Adrenal gland (tissue), 9 donors: ENCODE measurements at regions not wholly inside any gene's neighbourhood (a gene's known extent, or its start where the extent isn't known, plus 50 kb on each side); places are given as distances from the start of the nearest gene placed in this dataset.

Experiments used
- DNase-seq, 7 donors: peaks; one replicate each; pipeline ENCODE4 v3.0.0-alpha.2; 2019 to 2020
- H3K27ac ChIP-seq, 5 donors: fragments of 200-600 bp; sonication (generic) in 4 of 5; 1 replicate in 3 of 5; 2 replicates in 2 of 5; pipeline versions ENCODE4 v1.5.1 to v1.8.0; 2016 to 2020; ENCODE audit warnings: mild to moderate bottlenecking in 1 of 5
- H3K27me3 ChIP-seq: fragments of 200-600 bp; 2 replicates; pipeline ENCODE4 v1.8.0; 2021
- H3K36me3 ChIP-seq, 2 donors: fragments of 200-600 bp; replicated peaks in 1 of 2; 1 replicate in 1 of 2; 2 replicates in 1 of 2; pipeline versions ENCODE4 v1.5.1 to v1.8.0; 2018 to 2022
- H3K4me1 ChIP-seq, 2 donors: fragments of 200-600 bp; replicated peaks in 1 of 2; 1 replicate in 1 of 2; 2 replicates in 1 of 2; pipeline versions ENCODE4 v1.5.1 to v1.8.0; 2018 to 2021
- H3K4me3 ChIP-seq, 4 donors: fragments of 200-600 bp; sonication (generic) in 3 of 4; one replicate each; pipeline ENCODE4 v1.5.1; 2016 to 2018
- H3K9me3 ChIP-seq, 3 donors: fragments of 200-600 bp; sonication (generic) in 1 of 3; replicated peaks in 1 of 3; 1 replicate in 2 of 3; 2 replicates in 1 of 3; pipeline versions ENCODE4 v1.5.1 to v1.8.0; 2016 to 2021
- POLR2A ChIP-seq, 2 donors: fragments of 450-650 bp; IDR thresholded peaks; one replicate each; pipeline ENCODE4 v1.6.1; 2017; ENCODE audit warnings: antibody characterized with exemption in 2 of 2, mild to moderate bottlenecking in 2 of 2, moderate library complexity in 1 of 2
- WGBS, 4 donors: extraction: QIAGEN DNeasy Blood & Tissue Kit in 2 of 4; methylation state at CpG; one replicate each; pipeline versions ENCODE4 v1.1.5 to v1.1.7; 2013 to 2017; 5-methylcytosine and 5-hydroxymethylcytosine counted together
- intact Hi-C, 2 donors: fragments of 100-400 bp; cut with DNase I; formaldehyde crosslinking; loops; one replicate each; pipeline versions ENCODE4 v1.14.1 to v1.15.0; 2022 to 2023
- TF ChIP-seq, protein P1 (sequence below), 6 experiments: fragments of 450-650 bp in 4 of 6; fragments of 200-600 bp in 2 of 6; sonication (generic) in 1 of 6; IDR thresholded peaks; 1 replicate in 5 of 6; 2 replicates in 1 of 6; pipeline versions ENCODE4 v1.5.1 to v1.8.0; 2016 to 2021; ENCODE audit warnings: antibody characterized with exemption in 6 of 6, mild to moderate bottlenecking in 2 of 6, moderate library complexity in 1 of 6
- donor health status: healthy with polysubstance abuse.
- donor health status: Bipolar disorder and iron deficiency.
- donor health status: DM: yes; HTN: yes; CAD: no.
- donor health status: DM: no; HTN: no; CAD: no.
- donor health status: DM: no; HTN: no; CAD: no.

DNA sequence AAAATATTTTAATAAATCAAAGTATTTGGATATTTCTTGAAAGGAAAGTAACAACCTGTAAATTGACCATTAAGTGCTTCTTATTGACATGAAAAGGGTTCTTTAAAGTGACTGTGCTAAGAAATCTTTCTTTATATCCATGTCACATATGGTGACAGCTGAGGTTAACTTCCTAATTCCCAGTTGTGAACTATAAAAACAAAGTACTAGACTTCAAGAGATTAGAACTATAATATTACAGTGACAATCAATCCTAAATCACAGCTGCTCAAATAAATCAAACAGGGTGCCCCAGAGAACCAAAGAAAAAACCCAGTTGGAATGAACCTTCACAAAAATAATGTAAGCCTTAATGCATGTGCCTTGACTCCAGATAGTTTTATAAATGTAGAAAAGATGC lies 332.6 kb upstream of the PDE4D start:
- Histone ChIP-seq H3K4me1 (no peaks in the 10 kb centered on the region), H3K36me3 (no peaks in the 10 kb centered on the region), H3K4me3 (no peak overlapping the region), H3K27me3 (no peaks in the 10 kb centered on the region), H3K27ac (no peak overlapping the region), H3K9me3 (no peaks in the 10 kb centered on the region)
- TF ChIP-seq POLR2A (IDR thresholded peaks at IDR 0.05), result no peak
- TF ChIP-seq, protein P1, sequence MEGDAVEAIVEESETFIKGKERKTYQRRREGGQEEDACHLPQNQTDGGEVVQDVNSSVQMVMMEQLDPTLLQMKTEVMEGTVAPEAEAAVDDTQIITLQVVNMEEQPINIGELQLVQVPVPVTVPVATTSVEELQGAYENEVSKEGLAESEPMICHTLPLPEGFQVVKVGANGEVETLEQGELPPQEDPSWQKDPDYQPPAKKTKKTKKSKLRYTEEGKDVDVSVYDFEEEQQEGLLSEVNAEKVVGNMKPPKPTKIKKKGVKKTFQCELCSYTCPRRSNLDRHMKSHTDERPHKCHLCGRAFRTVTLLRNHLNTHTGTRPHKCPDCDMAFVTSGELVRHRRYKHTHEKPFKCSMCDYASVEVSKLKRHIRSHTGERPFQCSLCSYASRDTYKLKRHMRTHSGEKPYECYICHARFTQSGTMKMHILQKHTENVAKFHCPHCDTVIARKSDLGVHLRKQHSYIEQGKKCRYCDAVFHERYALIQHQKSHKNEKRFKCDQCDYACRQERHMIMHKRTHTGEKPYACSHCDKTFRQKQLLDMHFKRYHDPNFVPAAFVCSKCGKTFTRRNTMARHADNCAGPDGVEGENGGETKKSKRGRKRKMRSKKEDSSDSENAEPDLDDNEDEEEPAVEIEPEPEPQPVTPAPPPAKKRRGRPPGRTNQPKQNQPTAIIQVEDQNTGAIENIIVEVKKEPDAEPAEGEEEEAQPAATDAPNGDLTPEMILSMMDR (IDR thresholded peaks at IDR 0.05), result no peak
- DNase-seq, result no peak
- intact Hi-C loops, result no loop called here

DNA sequence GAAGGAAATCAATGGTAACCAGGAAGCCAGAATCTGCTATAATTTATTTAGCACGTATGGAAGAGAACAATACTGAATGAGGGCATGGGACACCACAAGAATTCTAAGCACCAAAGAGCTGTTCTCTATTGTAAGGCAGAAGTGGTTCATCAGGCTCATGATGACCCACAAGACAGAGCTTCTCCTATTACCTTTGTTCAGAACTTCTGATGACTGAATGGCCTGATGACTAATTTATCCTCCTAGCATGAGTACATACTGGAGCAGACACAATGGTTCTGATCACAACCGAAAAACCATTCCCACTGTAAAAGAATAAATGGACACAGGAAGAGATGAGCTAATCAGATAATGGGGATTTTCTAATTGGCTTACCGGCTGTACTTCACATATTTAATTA lies 329.8 kb upstream of the PDE4D start:
- Histone ChIP-seq H3K36me3 (no peaks in the 10 kb centered on the region), H3K4me1 (no peaks in the 10 kb centered on the region), H3K27ac (no peak overlapping the region), H3K9me3 (no peaks in the 10 kb centered on the region), H3K27me3 (no peaks in the 10 kb centered on the region), H3K4me3 (no peak overlapping the region)
- 67 to 79% (median 70%) methylated on average over 3 of the region's 3 CpGs for WGBS, 4 donors
- intact Hi-C loops, result no loop called here
- TF ChIP-seq POLR2A (IDR thresholded peaks at IDR 0.05), result no peak
- TF ChIP-seq, protein P1 (IDR thresholded peaks at IDR 0.05), result no peak
- no peak for DNase-seq

DNA sequence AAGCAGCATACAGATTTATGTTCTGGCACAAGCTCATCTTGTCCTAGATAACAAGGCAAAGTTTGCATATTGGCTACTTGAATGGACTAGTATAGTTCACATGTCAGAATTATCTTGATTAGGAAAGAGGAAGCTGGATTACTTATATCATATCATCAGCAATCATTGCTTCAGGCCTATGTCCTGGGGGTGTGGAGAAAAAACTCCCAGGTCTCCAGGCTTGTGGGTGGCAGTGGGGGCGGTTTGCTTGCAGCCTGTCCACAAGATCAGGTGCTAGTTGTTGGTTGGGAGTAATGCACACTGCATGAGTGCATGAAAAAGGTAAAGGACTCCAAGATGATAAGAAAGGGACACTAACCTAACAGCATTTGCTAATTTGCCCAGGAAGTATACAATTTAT lies 326.4 kb upstream of the PDE4D start:
- Histone ChIP-seq H3K36me3 (no peaks in the 10 kb centered on the region), H3K4me3 (no peak overlapping the region), H3K27ac (no peak overlapping the region), H3K27me3 (no peaks in the 10 kb centered on the region), H3K9me3 (no peaks in the 10 kb centered on the region), H3K4me1 (no peaks in the 10 kb centered on the region)
- intact Hi-C loops, result no loop called here
- DNase-seq, result no peak
- 68 to 93% (median 80%) methylated on average over 1 of the region's 1 CpG for WGBS, 4 donors
- TF ChIP-seq, protein P1 (IDR thresholded peaks at IDR 0.05), result no peak
- TF ChIP-seq POLR2A (IDR thresholded peaks at IDR 0.05), result no peak

DNA sequence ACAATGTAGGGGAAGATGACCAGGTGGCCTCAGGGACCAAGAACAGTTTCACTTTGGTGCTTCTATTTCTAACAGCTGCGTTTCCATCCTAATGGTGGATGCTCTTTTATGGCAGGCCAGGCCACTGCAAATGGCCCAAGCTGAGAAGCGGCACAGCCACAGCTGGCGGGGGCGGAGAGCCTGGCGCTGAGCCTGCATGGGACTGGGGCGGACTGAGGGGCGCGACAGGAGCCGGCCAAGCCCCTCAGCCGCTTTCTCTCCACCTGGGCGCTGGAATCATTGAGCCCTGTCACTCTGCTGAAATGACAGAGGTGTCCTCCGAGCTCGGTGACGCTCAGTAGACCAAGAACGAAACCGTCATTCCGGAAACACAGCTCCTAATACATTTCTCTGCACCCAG lies 317.3 kb upstream of the PDE4D start:
- WGBS, 4 donors, result 53 to 95% (median 71%) methylated on average over 8 to 17 of the region's 17 CpGs
- TF ChIP-seq, protein P1 (IDR thresholded peaks at IDR 0.05), result no peak
- no peak for TF ChIP-seq POLR2A (IDR thresholded peaks at IDR 0.05)
- no peak overlapping the region for H3K4me3 ChIP-seq
- no peak overlapping the region for H3K27ac ChIP-seq
- no peaks in the 10 kb centered on the region for H3K36me3 ChIP-seq
- no peaks in the 10 kb centered on the region for H3K4me1 ChIP-seq
- intact Hi-C loops, result no loop called here
- no peaks in the 10 kb centered on the region for H3K27me3 ChIP-seq
- no peaks in the 10 kb centered on the region for H3K9me3 ChIP-seq
- no peak for DNase-seq
